K562 (cell line): ENCODE measurements at regions not wholly inside any gene's neighbourhood (a gene's known extent, or its start where the extent isn't known, plus 50 kb on each side); places are given as distances from the start of the nearest gene placed in this dataset.

ENCODE experiments used
- ATAC-seq: fragments of 200-7000 bp; cut with Tn5 transposase; 3 replicates; pipeline ENCODE4 v1.9.1; 2020; ENCODE audit warnings: moderate library complexity
- BruUV-seq: library from RNA; stranded (reverse); fragments of 400-500 nt; replicated peaks from 2 replicates; lab custom pipeline; 2021; lab: Mats Ljungman, UMichigan
- CTCF ChIA-PET: fragments of 300-600 bp; formaldehyde crosslinking; extraction: SDS; loops from one replicate; lab custom pipeline; 2021; ENCODE audit warnings: low intra/inter-chr PET ratio; lab: Yijun Ruan, JAX
- POLR2A ChIA-PET: fragments of 300-600, 350-650 bp; sonication (Branson Sonifier 250); formaldehyde crosslinking; extraction: SDS; loops from one replicate; lab custom pipeline; 2021; ENCODE audit warnings: antibody characterized with exemption, inconsistent platforms; lab: Yijun Ruan, JAX
- DNase-seq, 4 experiments: peaks; one replicate each; pipeline versions ENCODE4 v3.0.0 to v3.0.0-alpha.2; 2011 to 2018; ENCODE audit warnings: low spot score in 3 of 4, mixed read lengths in 3 of 4; ENCODE audit errors: extremely low read depth in 1 of 4
- FAIRE-seq: peaks from 2 replicates; lab custom pipeline; 2011; peaks lifted over from hg19 to GRCh38; lab: Jason Lieb, UNC
- H2AFZ ChIP-seq: 2 replicates; pipeline ENCODE4 v1.6.0; 2011; ENCODE audit warnings: low read depth, low read length, control low read depth, inconsistent platforms
- H3K27ac ChIP-seq: fragments of 200-600 bp; 3 replicates; pipeline ENCODE4 v1.8.0; 2011; ENCODE audit warnings: low read depth, mild to moderate bottlenecking, control low read depth, inconsistent platforms, low read length, moderate library complexity, mixed read lengths; ENCODE audit errors: extremely low read depth
- H3K27me3 ChIP-seq, 2 experiments: fragments of 300-600 bp in 1 of 2; 2 replicates in 1 of 2; 3 replicates in 1 of 2; pipeline versions ENCODE4 v1.6.0 to v1.8.0; 2011; ENCODE audit warnings: inconsistent platforms in 2 of 2, low read length in 2 of 2, mild to moderate bottlenecking in 1 of 2, mixed read lengths in 1 of 2, moderate library complexity in 1 of 2; ENCODE audit not compliant: control insufficient read depth in 2 of 2, insufficient read depth in 2 of 2
- H3K36me3 ChIP-seq: fragments of 300-600 bp; 3 replicates; pipeline ENCODE4 v1.8.0; 2011; ENCODE audit warnings: mild to moderate bottlenecking, low read length, inconsistent platforms; ENCODE audit not compliant: control insufficient read depth, insufficient read depth
- H3K4me1 ChIP-seq, 2 experiments: fragments of 200-600 bp in 1 of 2; replicated peaks in 1 of 2; 2 replicates in 1 of 2; 3 replicates in 1 of 2; pipeline versions ENCODE4 v1.5.1 to v1.8.0; 2011; ENCODE audit warnings: inconsistent platforms in 2 of 2, low read length in 2 of 2, mild to moderate bottlenecking in 1 of 2, mixed read lengths in 1 of 2, moderate library complexity in 1 of 2; ENCODE audit not compliant: control insufficient read depth in 2 of 2, insufficient read depth in 2 of 2
- H3K4me2 ChIP-seq: 2 replicates; pipeline ENCODE4 v1.6.1; 2011; ENCODE audit warnings: low read length, control low read depth, inconsistent platforms, mixed read lengths; ENCODE audit not compliant: insufficient read depth
- H3K4me3 ChIP-seq: fragments of 200-600 bp; sonication (generic), shearing (Covaris generic); 2 replicates; pipeline ENCODE4 v1.5.1; 2016; ENCODE audit warnings: control low read depth, inconsistent platforms
- H3K79me2 ChIP-seq: fragments of 200-600 bp; 3 replicates; pipeline ENCODE4 v1.8.0; 2011; ENCODE audit warnings: low read length, inconsistent platforms; ENCODE audit not compliant: control insufficient read depth, insufficient read depth
- H3K9ac ChIP-seq, 2 experiments: 2 replicates each; pipeline versions ENCODE4 v1.6.0 to v1.6.1; 2011; ENCODE audit warnings: low read depth in 2 of 2, low read length in 2 of 2, control low read depth in 1 of 2, inconsistent platforms in 1 of 2, mild to moderate bottlenecking in 1 of 2, mixed read lengths in 1 of 2; ENCODE audit not compliant: insufficient read depth in 1 of 2
- H3K9me1 ChIP-seq: one replicate; pipeline ENCODE4 v1.6.0; 2011; ENCODE audit warnings: inconsistent platforms, mild to moderate bottlenecking, low read length, moderate library complexity; ENCODE audit not compliant: control insufficient read depth, insufficient read depth
- H3K9me3 ChIP-seq: replicated peaks from 2 replicates; pipeline ENCODE4 v1.5.1; 2011; ENCODE audit warnings: low read depth, low read length, inconsistent platforms; ENCODE audit not compliant: control insufficient read depth, insufficient read depth
- H4K20me1 ChIP-seq: replicated peaks from 2 replicates; pipeline ENCODE4 v1.6.1; 2011; ENCODE audit warnings: low read length, inconsistent platforms, mixed read lengths; ENCODE audit not compliant: control insufficient read depth, insufficient read depth
- CEBPG ChIP-seq, 3 experiments: fragments of 200-800 bp in 1 of 3; sonication (Bioruptor generic) in 1 of 3; sonication (generic) in 1 of 3; formaldehyde crosslinking in 1 of 3; IDR thresholded peaks in 2 of 3; conservative IDR thresholded peaks in 1 of 3; 2 replicates each; pipeline versions ENCODE4 v1.6.1 to v1.8.0; 2016 to 2022; ENCODE audit warnings: missing compliant biosample characterization in 2 of 3, missing genetic modification characterization in 2 of 3, mild to moderate bottlenecking in 1 of 3, missing genetic modification reagents in 1 of 3
- CREBBP ChIP-seq: IDR thresholded peaks from one replicate; pipeline ENCODE4 v1.6.1; 2012; ENCODE audit warnings: low read depth, mild to moderate bottlenecking, control low read depth, inconsistent platforms, low read length
- DNMT1 ChIP-seq: fragments of 450-650 bp; IDR thresholded peaks from 2 replicates; pipeline ENCODE4 v1.6.1; 2016; ENCODE audit warnings: antibody characterized with exemption, mild to moderate bottlenecking
- ETS2 ChIP-seq: IDR thresholded peaks from 2 replicates; pipeline ENCODE4 v1.6.1; 2016; ENCODE audit warnings: borderline replicate concordance, missing genetic modification characterization, mild to moderate bottlenecking, moderate library complexity, missing compliant biosample characterization; ENCODE audit not compliant: poor library complexity, severe bottlenecking
- GABPA ChIP-seq: fragments of 200-800 bp; sonication (Bioruptor generic); conservative IDR thresholded peaks from 2 replicates; pipeline ENCODE4 v1.6.1; 2016; ENCODE audit warnings: low read depth, missing genetic modification characterization, missing compliant biosample characterization
- HDAC8 ChIP-seq: fragments of 450-650 bp; IDR thresholded peaks from 2 replicates; pipeline ENCODE4 v1.6.1; 2016; ENCODE audit warnings: mild to moderate bottlenecking, missing genetic modification characterization, moderate library complexity, missing compliant biosample characterization
- ILK ChIP-seq: fragments of 450-650 bp; IDR thresholded peaks from 2 replicates; pipeline ENCODE4 v1.6.1; 2016; ENCODE audit warnings: missing genetic modification characterization, low read depth, mild to moderate bottlenecking, missing compliant biosample characterization, moderate library complexity, borderline replicate concordance
- KDM4B ChIP-seq, 2 experiments: fragments of 450-650 bp in 1 of 2; sonication (generic) in 1 of 2; IDR thresholded peaks; 2 replicates each; pipeline ENCODE4 v1.6.1; 2016 to 2017; ENCODE audit warnings: borderline replicate concordance in 2 of 2, antibody characterized with exemption in 1 of 2, low read depth in 1 of 2, mild to moderate bottlenecking in 1 of 2
- KLF1 ChIP-seq: fragments of 450-650 bp; IDR thresholded peaks from 2 replicates; pipeline ENCODE4 v1.6.1; 2016; ENCODE audit warnings: missing genetic modification characterization, missing compliant biosample characterization
- MAFK ChIP-seq: IDR thresholded peaks from 2 replicates; pipeline ENCODE4 v1.6.1; 2011; ENCODE audit warnings: low read length, improper control_type of control experiment
- NRF1 ChIP-seq, 2 experiments: fragments of 450-650 bp; IDR thresholded peaks in 1 of 2; conservative IDR thresholded peaks in 1 of 2; 2 replicates each; pipeline ENCODE4 v1.6.1; 2014; ENCODE audit warnings: mild to moderate bottlenecking in 2 of 2
- POLR3A ChIP-seq: IDR thresholded peaks from 2 replicates; pipeline ENCODE4 v1.6.1; 2011; ENCODE audit warnings: borderline replicate concordance, mild to moderate bottlenecking, moderate library complexity; ENCODE audit not compliant: insufficient read length, insufficient read depth; ENCODE audit errors: extremely low read depth
- PURB ChIP-seq: sonication (generic); formaldehyde crosslinking; IDR thresholded peaks from 2 replicates; pipeline ENCODE4 v1.9.0; 2021; ENCODE audit warnings: low read depth, mild to moderate bottlenecking, missing genetic modification reagents
- RBM25 ChIP-seq: fragments of 200-400 bp; formaldehyde crosslinking; IDR thresholded peaks from 2 replicates; pipeline ENCODE4 v1.6.1; 2018; ENCODE audit warnings: low read length, low read depth, moderate library complexity; ENCODE audit not compliant: severe bottlenecking
- ZNF23 ChIP-seq: fragments of 250-450 bp; sonication (Bioruptor Pico); IDR thresholded peaks from 2 replicates; pipeline ENCODE4 v1.4.0; 2020; ENCODE audit warnings: mild to moderate bottlenecking
- ZNF354B ChIP-seq: fragments of 250-450 bp; sonication (Bioruptor Pico); IDR thresholded peaks from 2 replicates; pipeline ENCODE4 v1.4.0; 2020
- ZNF655 ChIP-seq: fragments of 250-450 bp; sonication (Bioruptor Pico); IDR thresholded peaks from 2 replicates; pipeline ENCODE4 v1.5.0; 2021
- WGBS: fragments of 100-300 bp; shearing (Covaris generic); methylation state at CpG from one replicate; pipeline ENCODE4 v1.1.6; 2016; ENCODE audit warnings: low coverage, mixed read lengths; ENCODE audit not compliant: insufficient coverage; ENCODE audit errors: missing lambda C conversion rate; 5-methylcytosine and 5-hydroxymethylcytosine counted together
- in situ Hi-C: fragments of 300-500 bp; cut with MboI; formaldehyde crosslinking; loops from 4 replicates; pipeline ENCODE4 v1.15.0; 2018; ENCODE audit warnings: inconsistent platforms, mixed read lengths
- intact Hi-C: fragments of 100-400 bp; cut with micrococcal nuclease; formaldehyde crosslinking; loops from 2 replicates; pipeline ENCODE4 v1.14.2; 2022
- TF ChIP-seq, protein P1 (sequence below): fragments of 250-450 bp; sonication (Bioruptor Pico); IDR thresholded peaks from 2 replicates; pipeline ENCODE4 v1.8.0; 2022; ENCODE audit warnings: moderate library complexity, mild to moderate bottlenecking, inconsistent platforms

- in situ Hi-C loops, result no loop called here
- no peak overlapping the region for H3K4me2 ChIP-seq
- intact Hi-C loops, result no loop called here
- WGBS, result 0% methylated on average over 4 of the region's 4 CpGs
- H3K27me3 ChIP-seq, result no peaks in the 10 kb centered on the region
- ATAC-seq (no peak), DNase-seq (no peak), FAIRE-seq (no peak)
- TF ChIP-seq HDAC8 (tag) (no peak), MAFK (no peak), DNMT1 (no peak), ZNF655 (CRISPR knock-in tag) (no peak), ZNF354B (CRISPR knock-in tag) (no peak), ILK (no peak), POLR3A (no peak), CEBPG (CRISPR knock-in tag; IDR thresholded peaks at IDR 0.05) (no peak), CEBPG (tag; conservative IDR thresholded peaks at IDR 0.05 in 1 of 2, IDR thresholded peaks at IDR 0.05 in 1 of 2) (no peak), KDM4B (IDR thresholded peaks at IDR 0.05; ENCODE audit: borderline replicate concordance in 2 of 2, low read depth in 1 of 2) (no peak), ZNF23 (CRISPR knock-in tag) (no peak), NRF1 (conservative IDR thresholded peaks at IDR 0.05 in 1 of 2, IDR thresholded peaks at IDR 0.05 in 1 of 2) (no peak), KLF1 (tag) (no peak), RBM25 (no peak), PURB (CRISPR knock-in tag) (no peak), CREBBP (no peak), ETS2 (no peak), GABPA (tag) (no peak)
- TF ChIP-seq, protein P1, sequence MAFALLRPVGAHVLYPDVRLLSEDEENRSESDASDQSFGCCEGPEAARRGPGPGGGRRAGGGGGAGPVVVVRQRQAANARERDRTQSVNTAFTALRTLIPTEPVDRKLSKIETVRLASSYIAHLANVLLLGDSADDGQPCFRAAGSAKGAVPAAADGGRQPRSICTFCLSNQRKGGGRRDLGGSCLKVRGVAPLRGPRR, result no peak
- H3K4me3 ChIP-seq, result no peak overlapping the region
- no peaks in the 10 kb centered on the region for H3K36me3 ChIP-seq
- H3K9me1 ChIP-seq, result no peaks in the 10 kb centered on the region
- no peak overlapping the region for H3K9ac ChIP-seq
- no peaks in the 10 kb centered on the region for H3K79me2 ChIP-seq
- no peak overlapping the region for H2AFZ ChIP-seq
- H3K4me1 ChIP-seq, result no peaks in the 10 kb centered on the region
- BruUV-seq, result no TSS peak
- CTCF ChIA-PET, result no interaction called here
- H4K20me1 ChIP-seq, result no peaks in the 10 kb centered on the region
- POLR2A ChIA-PET, result no interaction called here
- no peak overlapping the region for H3K27ac ChIP-seq
- no peaks in the 10 kb centered on the region for H3K9me3 ChIP-seq
Observed at GRCh38 chr12:128140551-128140950, 126.4 kb upstream of the TMEM132C start.
